RWPE2 (cell line): ENCODE measurements at regions not wholly inside any gene's neighbourhood (a gene's known extent, or its start where the extent isn't known, plus 50 kb on each side); places are given as distances from the start of the nearest gene placed in this dataset.

ENCODE experiments used
- ATAC-seq: fragments of 200-7000 bp; cut with Tn5 transposase; 3 replicates; pipeline ENCODE4 v1.9.1; 2021; ENCODE audit warnings: low read depth
- DNase-seq: peaks from one replicate; pipeline ENCODE4 v3.0.0-alpha.2; 2020; ENCODE audit warnings: low spot score
- H3K27ac ChIP-seq: fragments of 450-650 bp; 2 replicates; pipeline ENCODE4 v1.5.1; 2017; ENCODE audit warnings: mild to moderate bottlenecking; ENCODE audit not compliant: poor library complexity, severe bottlenecking
- H3K27me3 ChIP-seq: fragments of 250-450 bp; sonication (Bioruptor Pico); 2 replicates; pipeline ENCODE4 v1.5.1; 2021; ENCODE audit warnings: mild to moderate bottlenecking, moderate library complexity; ENCODE audit not compliant: insufficient read depth, poor library complexity, severe bottlenecking
- H3K36me3 ChIP-seq: fragments of 250-450 bp; sonication (Bioruptor Pico); 2 replicates; pipeline ENCODE4 v1.5.1; 2020; ENCODE audit warnings: low read depth, mild to moderate bottlenecking, moderate library complexity
- H3K4me1 ChIP-seq: fragments of 250-450 bp; sonication (Bioruptor Pico); 2 replicates; pipeline ENCODE4 v1.5.1; 2021; ENCODE audit warnings: mild to moderate bottlenecking, moderate library complexity; ENCODE audit not compliant: insufficient read depth, poor library complexity, severe bottlenecking
- H3K4me3 ChIP-seq: fragments of 250-450 bp; sonication (Bioruptor Pico); 2 replicates; pipeline ENCODE4 v1.5.1; 2021; ENCODE audit warnings: mild to moderate bottlenecking, moderate library complexity; ENCODE audit not compliant: severe bottlenecking
- H3K9me3 ChIP-seq: fragments of 250-450 bp; sonication (Bioruptor Pico); 2 replicates; pipeline ENCODE4 v1.5.1; 2021; ENCODE audit warnings: mild to moderate bottlenecking, moderate library complexity; ENCODE audit not compliant: severe bottlenecking
- CTCF ChIP-seq: fragments of 450-650 bp; IDR thresholded peaks from one replicate; pipeline ENCODE4 v1.5.1; 2017; ENCODE audit warnings: mild to moderate bottlenecking, moderate library complexity; ENCODE audit not compliant: poor library complexity, severe bottlenecking

GRCh38 chr12:91910871-91911388, 234.7 kb downstream of the BTG1 start:
- Histone ChIP-seq H3K27me3 (no peaks in the 10 kb centered on the region), H3K36me3 (no peaks in the 10 kb centered on the region), H3K9me3 (no peaks in the 10 kb centered on the region), H3K4me1 (peaks cover 3% of the 10 kb centered on the region), H3K27ac (no peak overlapping the region), H3K4me3 (no peak overlapping the region)
- DNase-seq (no peak), ATAC-seq (no peak)
- TF ChIP-seq CTCF: no peak

- no peak overlapping the region for H3K27ac ChIP-seq
- H3K9me3 ChIP-seq: peaks cover 3% of the 10 kb centered on the region
- no peaks in the 10 kb centered on the region for H3K27me3 ChIP-seq
- no peak for TF ChIP-seq CTCF
- no peak overlapping the region for H3K4me3 ChIP-seq
- no peaks in the 10 kb centered on the region for H3K4me1 ChIP-seq
- DNase-seq: no peak
- H3K36me3 ChIP-seq: no peaks in the 10 kb centered on the region
- no peak for ATAC-seq
Measured at GRCh38 chr12:91902860-91903683, 242.6 kb downstream of the BTG1 start.

GRCh38 chr12:91901381-91902074, 244.1 kb downstream of the BTG1 start:
- Histone ChIP-seq H3K27ac (no peak overlapping the region), H3K9me3 (peaks cover 3% of the 10 kb centered on the region), H3K27me3 (no peaks in the 10 kb centered on the region), H3K4me3 (no peak overlapping the region), H3K36me3 (no peaks in the 10 kb centered on the region), H3K4me1 (no peaks in the 10 kb centered on the region)
- no peak for TF ChIP-seq CTCF
- DNase-seq (no peak), ATAC-seq (no peak)

GRCh38 chr12:91900971-91901370, 244.7 kb downstream of the BTG1 start:
- Histone ChIP-seq H3K36me3 (no peaks in the 10 kb centered on the region), H3K9me3 (peaks cover 3% of the 10 kb centered on the region), H3K27ac (no peak overlapping the region), H3K4me1 (no peaks in the 10 kb centered on the region), H3K4me3 (no peak overlapping the region), H3K27me3 (no peaks in the 10 kb centered on the region)
- no peak for ATAC-seq
- no peak for TF ChIP-seq CTCF
- DNase-seq: no peak
